ENCODE measurements at regions not wholly inside any gene's neighbourhood (a gene's known extent, or its start where the extent isn't known, plus 50 kb on each side); places are given as distances from the start of the nearest gene placed in this dataset.

DNA sequence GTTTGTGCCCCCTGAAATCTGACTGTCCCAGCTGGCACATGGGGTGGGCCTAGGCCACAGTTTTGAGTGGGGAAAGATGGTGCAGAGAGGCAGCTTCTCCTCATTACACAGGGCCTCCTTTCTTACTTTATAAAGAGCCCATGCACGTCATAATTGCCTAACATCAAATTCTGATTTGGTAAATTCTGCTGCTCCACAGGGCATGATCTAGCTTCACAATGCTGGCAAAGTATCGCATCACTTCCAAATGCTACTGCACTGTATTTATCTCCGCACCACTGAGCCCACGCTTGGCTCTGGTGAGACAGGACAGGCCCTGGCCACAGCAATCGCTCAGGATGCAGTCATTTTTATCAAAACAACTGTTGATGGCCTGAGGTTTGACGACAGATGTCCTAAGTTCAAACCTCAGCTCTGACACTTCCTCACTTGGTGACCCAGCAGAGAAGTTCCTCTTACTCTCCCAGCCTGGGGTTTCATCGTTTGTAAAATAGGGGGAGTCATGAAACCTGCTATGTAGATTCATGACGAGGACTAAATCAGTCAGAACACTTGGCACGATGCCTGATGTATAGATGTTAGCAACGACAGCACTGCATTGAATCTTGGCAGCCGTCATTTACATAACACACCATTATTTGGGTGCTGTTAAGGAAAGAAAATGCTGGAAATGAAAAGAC lies 187.9 kb downstream of the TTLL2 start:
- TF ChIP-seq CTCF (conservative IDR thresholded peaks at IDR 0.05), result no peak
- TF ChIP-seq ZFX (IDR thresholded peaks at IDR 0.05), result no peak

All from C4-2B (cell line).